Testis (tissue), 2 donors: ENCODE measurements at regions not wholly inside any gene's neighbourhood (a gene's known extent, or its start where the extent isn't known, plus 50 kb on each side); places are given as distances from the start of the nearest gene placed in this dataset.

ENCODE experiments used
- DNase-seq: peaks from one replicate; pipeline ENCODE4 v3.0.0-alpha.2; 2019
- H3K27ac ChIP-seq, 2 donors: fragments of 200-600 bp; sonication (generic); one replicate each; pipeline ENCODE4 v1.5.1; 2019
- H3K27me3 ChIP-seq: fragments of 200-600 bp; sonication (generic); one replicate; pipeline ENCODE4 v1.5.1; 2019
- H3K36me3 ChIP-seq: fragments of 200-600 bp; sonication (generic); one replicate; pipeline ENCODE4 v1.5.1; 2017; ENCODE audit warnings: low read depth; ENCODE audit errors: missing control alignments
- H3K4me1 ChIP-seq: fragments of 200-600 bp; sonication (generic); one replicate; pipeline ENCODE4 v1.5.1; 2019
- H3K4me3 ChIP-seq, 2 donors: fragments of 200-600 bp; sonication (generic); one replicate each; pipeline ENCODE4 v1.5.1; 2017 to 2019
- H3K9me3 ChIP-seq: fragments of 200-600 bp; sonication (generic); one replicate; pipeline ENCODE4 v1.5.1; 2017
- POLR2A ChIP-seq: fragments of 450-650 bp; IDR thresholded peaks from one replicate; pipeline ENCODE4 v1.6.1; 2017; ENCODE audit warnings: antibody characterized with exemption, mild to moderate bottlenecking, moderate library complexity
- WGBS, 2 donors: methylation state at CpG; one replicate each; pipeline ENCODE4 v1.1.5; 2018; 5-methylcytosine and 5-hydroxymethylcytosine counted together
- intact Hi-C: fragments of 100-400 bp; cut with DNase I; formaldehyde crosslinking; loops from one replicate; pipeline ENCODE4 v1.15.1; 2023; ENCODE audit warnings: low total_unique reads
- TF ChIP-seq, protein P1 (sequence below), 3 experiments: fragments of 450-650 bp in 2 of 3; fragments of 200-600 bp in 1 of 3; sonication (generic) in 1 of 3; IDR thresholded peaks; one replicate each; pipeline ENCODE4 v1.5.1; 2016 to 2019; ENCODE audit warnings: antibody characterized with exemption in 3 of 3, mild to moderate bottlenecking in 2 of 3, moderate library complexity in 1 of 3

GRCh38 chr19:27993619-27994570, 1219.1 kb downstream of the UQCRFS1 start:
- no peak overlapping the region for H3K4me3 ChIP-seq
- no peak for DNase-seq
- WGBS, 2 donors, result 55 to 57% methylated on average over 6 of the region's 6 CpGs
- no peaks in the 10 kb centered on the region for H3K9me3 ChIP-seq
- H3K27ac ChIP-seq, result no peak overlapping the region
- no peaks in the 10 kb centered on the region for H3K27me3 ChIP-seq
- no peaks in the 10 kb centered on the region for H3K4me1 ChIP-seq
- no peak for TF ChIP-seq POLR2A
- TF ChIP-seq, protein P1, sequence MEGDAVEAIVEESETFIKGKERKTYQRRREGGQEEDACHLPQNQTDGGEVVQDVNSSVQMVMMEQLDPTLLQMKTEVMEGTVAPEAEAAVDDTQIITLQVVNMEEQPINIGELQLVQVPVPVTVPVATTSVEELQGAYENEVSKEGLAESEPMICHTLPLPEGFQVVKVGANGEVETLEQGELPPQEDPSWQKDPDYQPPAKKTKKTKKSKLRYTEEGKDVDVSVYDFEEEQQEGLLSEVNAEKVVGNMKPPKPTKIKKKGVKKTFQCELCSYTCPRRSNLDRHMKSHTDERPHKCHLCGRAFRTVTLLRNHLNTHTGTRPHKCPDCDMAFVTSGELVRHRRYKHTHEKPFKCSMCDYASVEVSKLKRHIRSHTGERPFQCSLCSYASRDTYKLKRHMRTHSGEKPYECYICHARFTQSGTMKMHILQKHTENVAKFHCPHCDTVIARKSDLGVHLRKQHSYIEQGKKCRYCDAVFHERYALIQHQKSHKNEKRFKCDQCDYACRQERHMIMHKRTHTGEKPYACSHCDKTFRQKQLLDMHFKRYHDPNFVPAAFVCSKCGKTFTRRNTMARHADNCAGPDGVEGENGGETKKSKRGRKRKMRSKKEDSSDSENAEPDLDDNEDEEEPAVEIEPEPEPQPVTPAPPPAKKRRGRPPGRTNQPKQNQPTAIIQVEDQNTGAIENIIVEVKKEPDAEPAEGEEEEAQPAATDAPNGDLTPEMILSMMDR (IDR thresholded peaks at IDR 0.05), result no peak
- no peaks in the 10 kb centered on the region for H3K36me3 ChIP-seq
- intact Hi-C loops, result no loop called here

DNA sequence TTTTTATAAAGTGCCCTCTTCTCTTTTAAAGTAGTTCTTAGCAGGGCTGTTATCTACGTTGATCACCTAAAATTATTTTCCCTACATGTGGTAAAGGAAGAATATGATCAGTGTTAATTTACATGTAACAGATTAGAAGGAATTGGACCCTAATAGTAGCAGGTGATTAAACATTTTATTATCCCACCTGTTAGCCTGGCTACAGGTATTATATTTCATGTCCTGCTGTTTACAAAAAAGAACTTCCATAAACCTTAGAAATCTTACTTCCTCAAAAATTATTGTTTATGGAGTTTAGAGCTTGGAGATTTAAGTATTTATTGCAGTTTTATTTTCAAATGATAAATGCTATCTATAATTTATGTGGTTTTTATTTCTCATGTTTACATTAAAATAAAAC, 1226.7 kb downstream of the UQCRFS1 start:
- intact Hi-C loops, result no loop called here
- H3K27ac ChIP-seq, result no peak overlapping the region
- no peak overlapping the region for H3K4me3 ChIP-seq
- no peaks in the 10 kb centered on the region for H3K4me1 ChIP-seq
- H3K27me3 ChIP-seq, result no peaks in the 10 kb centered on the region
- WGBS, 2 donors, result 91 to 95% methylated on average over 1 of the region's 1 CpG
- no peak for DNase-seq
- TF ChIP-seq POLR2A, result no peak
- TF ChIP-seq, protein P1 (IDR thresholded peaks at IDR 0.05), result no peak
- no peaks in the 10 kb centered on the region for H3K36me3 ChIP-seq
- H3K9me3 ChIP-seq, result no peaks in the 10 kb centered on the region

GRCh38 chr19:27975419-27976005, 1237.4 kb downstream of the UQCRFS1 start:
- intact Hi-C loops, result loop anchor here (10.0 kb wide), 1 partner anchor 349 kb away; no protein-coding TSS in a partner anchor

GRCh38 chr19:27974082-27974513, 1238.9 kb downstream of the UQCRFS1 start:
- no peak for TF ChIP-seq POLR2A
- TF ChIP-seq, protein P1 (IDR thresholded peaks at IDR 0.05), result peak; percentile 61 to 68 (median 62)
- WGBS, 2 donors, result 33 to 34% methylated on average over 2 of the region's 2 CpGs
- DNase-seq, result peak; percentile 71
- H3K27ac ChIP-seq, result no peak overlapping the region
- intact Hi-C loops, result loop anchor here (10.0 kb wide), 1 partner anchor 351 kb away; no protein-coding TSS in a partner anchor
- no peaks in the 10 kb centered on the region for H3K36me3 ChIP-seq
- no peak overlapping the region for H3K4me3 ChIP-seq
- H3K9me3 ChIP-seq, result no peaks in the 10 kb centered on the region
- H3K4me1 ChIP-seq, result no peaks in the 10 kb centered on the region
- no peaks in the 10 kb centered on the region for H3K27me3 ChIP-seq

More at GRCh38 chr19:27975419-27976005, 1237.4 kb downstream of the UQCRFS1 start:
- no peaks in the 10 kb centered on the region for H3K36me3 ChIP-seq
- DNase-seq, result no peak
- H3K4me3 ChIP-seq, result no peak overlapping the region
- no peaks in the 10 kb centered on the region for H3K4me1 ChIP-seq
- no peak for TF ChIP-seq POLR2A
- TF ChIP-seq, protein P1 (IDR thresholded peaks at IDR 0.05), result no peak
- no peaks in the 10 kb centered on the region for H3K27me3 ChIP-seq
- H3K27ac ChIP-seq, result no peak overlapping the region
- WGBS, 2 donors, result 88 to 90% methylated on average over 5 of the region's 5 CpGs
- no peaks in the 10 kb centered on the region for H3K9me3 ChIP-seq
